A549 (cell line): ENCODE measurements at regions not wholly inside any gene's neighbourhood (a gene's known extent, or its start where the extent isn't known, plus 50 kb on each side); places are given as distances from the start of the nearest gene placed in this dataset.

ENCODE experiments used
- ATAC-seq, 2 experiments: fragments of 200-7000 bp in 1 of 2; fragments of >200 bp in 1 of 2; cut with Nextera tagmentation in 1 of 2; cut with Tn5 transposase in 1 of 2; 3 replicates each; pipeline versions ENCODE4 v1.8.0 to v1.9.1; 2018 to 2020; ENCODE audit warnings: mild to moderate bottlenecking in 1 of 2, moderate library complexity in 1 of 2
- CTCF ChIA-PET: fragments of 300-600 bp; sonication (Branson Sonifier 250); formaldehyde crosslinking; extraction: SDS; loops from one replicate; lab custom pipeline; 2021; ENCODE audit warnings: antibody characterized with exemption, inconsistent platforms; lab: Yijun Ruan, JAX
- POLR2A ChIA-PET: fragments of 350-600 bp; formaldehyde crosslinking; extraction: SDS; loops from one replicate; lab custom pipeline; 2021; ENCODE audit warnings: antibody characterized with exemption, inconsistent platforms; lab: Yijun Ruan, JAX
- DNase-seq, 2 experiments: peaks; one replicate each; pipeline versions ENCODE4 v3.0.0 to v3.0.0-alpha.2; 2011 to 2016; ENCODE audit warnings: low read depth in 1 of 2, low spot score in 1 of 2
- FAIRE-seq: peaks from 2 replicates; lab custom pipeline; 2011; peaks lifted over from hg19 to GRCh38; lab: Jason Lieb, UNC
- H3K27ac ChIP-seq, 2 experiments: fragments of >200 bp; sonication (Bioruptor Twin); formaldehyde crosslinking; 3 replicates each; pipeline ENCODE4 v1.5.1; 2016 to 2017
- H3K4me1 ChIP-seq: fragments of >200 bp; sonication (Bioruptor Twin); formaldehyde crosslinking; 3 replicates; pipeline ENCODE4 v1.6.1; 2016
- H3K4me2 ChIP-seq: fragments of >200 bp; sonication (Bioruptor Twin); formaldehyde crosslinking; 3 replicates; pipeline ENCODE4 v1.6.1; 2016
- H3K4me3 ChIP-seq: fragments of >200 bp; sonication (Bioruptor Twin); formaldehyde crosslinking; 3 replicates; pipeline ENCODE4 v1.5.1; 2016
- H3K9me3 ChIP-seq: fragments of >200 bp; sonication (Bioruptor Twin); formaldehyde crosslinking; 3 replicates; pipeline ENCODE4 v1.6.1; 2016
- CBX8 ChIP-seq: fragments of 200-600 bp; sonication (generic); IDR thresholded peaks from 2 replicates; pipeline ENCODE4 v1.6.1; 2016
- CHD4 ChIP-seq: fragments of 200-600 bp; sonication (generic); IDR thresholded peaks from 2 replicates; pipeline ENCODE4 v1.6.1; 2016; ENCODE audit warnings: antibody characterized with exemption, mild to moderate bottlenecking, borderline replicate concordance
- E2F6 ChIP-seq: IDR thresholded peaks from 2 replicates; pipeline ENCODE4 v1.6.1; 2012; ENCODE audit warnings: low read depth, borderline replicate concordance
- EHMT2 ChIP-seq: fragments of 200-600 bp; sonication (generic); IDR thresholded peaks from 2 replicates; pipeline ENCODE4 v1.6.1; 2016; ENCODE audit warnings: antibody characterized with exemption, low read depth, mild to moderate bottlenecking, moderate library complexity
- EP300 ChIP-seq, 2 experiments: fragments of >200 bp; sonication (Bioruptor Twin); formaldehyde crosslinking; IDR thresholded peaks; 2 replicates in 1 of 2; 3 replicates in 1 of 2; pipeline ENCODE4 v1.6.1; 2016 to 2017
- ESRRA ChIP-seq: fragments of 150-350 bp; IDR thresholded peaks from 2 replicates; pipeline ENCODE4 v1.6.1; 2014; ENCODE audit warnings: mild to moderate bottlenecking, low read length, borderline replicate concordance
- FOSB ChIP-seq: fragments of 250-450 bp; sonication (Bioruptor Pico); IDR thresholded peaks from 2 replicates; pipeline ENCODE4 v1.5.0; 2020; ENCODE audit warnings: mild to moderate bottlenecking, moderate library complexity
- FOSL2 ChIP-seq, 2 experiments: fragments of 450-650 bp in 1 of 2; fragments of >200 bp in 1 of 2; sonication (Bioruptor Twin) in 1 of 2; formaldehyde crosslinking; IDR thresholded peaks; 2 replicates each; pipeline versions ENCODE4 v1.5.0 to v1.6.1; 2016 to 2020; ENCODE audit warnings: mild to moderate bottlenecking in 1 of 2, moderate library complexity in 1 of 2
- HDAC2 ChIP-seq: fragments of 200-600 bp; sonication (generic); IDR thresholded peaks from 2 replicates; pipeline ENCODE4 v1.6.1; 2016
- HES2 ChIP-seq: fragments of >200 bp; sonication (Bioruptor Twin); formaldehyde crosslinking; IDR thresholded peaks from 2 replicates; pipeline ENCODE4 v1.6.1; 2016
- HEYL ChIP-seq: fragments of 250-450 bp; sonication (Bioruptor Pico); IDR thresholded peaks from 2 replicates; pipeline ENCODE4 v1.8.0; 2021; ENCODE audit warnings: mild to moderate bottlenecking, moderate library complexity
- HOXA7 ChIP-seq: fragments of 250-450 bp; sonication (Bioruptor Pico); IDR thresholded peaks from 2 replicates; pipeline ENCODE4 v1.5.0; 2020; ENCODE audit warnings: mild to moderate bottlenecking, moderate library complexity
- HOXB5 ChIP-seq: fragments of 250-450 bp; sonication (Bioruptor Pico); IDR thresholded peaks from 2 replicates; pipeline ENCODE4 v1.5.0; 2020; ENCODE audit warnings: mild to moderate bottlenecking, moderate library complexity
- JUNB ChIP-seq: fragments of >200 bp; sonication (Bioruptor Twin); formaldehyde crosslinking; IDR thresholded peaks from 2 replicates; pipeline ENCODE4 v1.6.1; 2016
- KDM1A ChIP-seq: fragments of 200-600 bp; sonication (generic); IDR thresholded peaks from 2 replicates; pipeline ENCODE4 v1.6.1; 2016; ENCODE audit warnings: low read depth, mild to moderate bottlenecking
- KDM5A ChIP-seq: fragments of 200-600 bp; sonication (generic); IDR thresholded peaks from 2 replicates; pipeline ENCODE4 v1.6.1; 2016; ENCODE audit warnings: antibody characterized with exemption, mild to moderate bottlenecking
- MAFK ChIP-seq: fragments of 450-650 bp; IDR thresholded peaks from 2 replicates; pipeline ENCODE4 v1.6.1; 2014; ENCODE audit not compliant: partially characterized antibody
- NPAS2 ChIP-seq: fragments of 250-450 bp; sonication (Bioruptor Pico); IDR thresholded peaks from 2 replicates; pipeline ENCODE4 v1.8.0; 2022; ENCODE audit warnings: mild to moderate bottlenecking, moderate library complexity, borderline replicate concordance
- POLR2A ChIP-seq: IDR thresholded peaks from 2 replicates; pipeline ENCODE4 v1.6.1; 2012; ENCODE audit warnings: mild to moderate bottlenecking, low read length
- RAD21 ChIP-seq, 2 experiments: fragments of >200 bp in 1 of 2; sonication (Bioruptor Twin) in 1 of 2; formaldehyde crosslinking in 1 of 2; IDR thresholded peaks in 1 of 2; conservative IDR thresholded peaks in 1 of 2; 2 replicates in 1 of 2; 3 replicates in 1 of 2; pipeline ENCODE4 v1.6.1; 2012 to 2018; ENCODE audit warnings: inconsistent platforms in 1 of 2
- RARB ChIP-seq: fragments of 250-450 bp; sonication (Bioruptor Pico); IDR thresholded peaks from 2 replicates; pipeline ENCODE4 v1.8.0; 2021; ENCODE audit warnings: mild to moderate bottlenecking, moderate library complexity
- RFX5 ChIP-seq: fragments of 450-650 bp; IDR thresholded peaks from 2 replicates; pipeline ENCODE4 v1.7.1; 2014; ENCODE audit warnings: antibody characterized with exemption, mild to moderate bottlenecking, moderate library complexity
- SMC3 ChIP-seq: fragments of >200 bp; sonication (Bioruptor Twin); formaldehyde crosslinking; IDR thresholded peaks from 3 replicates; pipeline ENCODE4 v1.6.1; 2018; ENCODE audit warnings: inconsistent platforms
- SREBF2 ChIP-seq: fragments of 450-650 bp; IDR thresholded peaks from 2 replicates; pipeline ENCODE4 v1.6.1; 2014; ENCODE audit warnings: mild to moderate bottlenecking, moderate library complexity
- TP53 ChIP-seq: fragments of 250-450 bp; sonication (Bioruptor Pico); IDR thresholded peaks from 2 replicates; pipeline ENCODE4 v1.5.0; 2021; ENCODE audit warnings: mild to moderate bottlenecking, moderate library complexity
- ZC3H11A ChIP-seq: fragments of 450-650 bp; IDR thresholded peaks from 2 replicates; pipeline ENCODE4 v1.6.1; 2014; ENCODE audit warnings: antibody characterized with exemption, mild to moderate bottlenecking
- ZFP36 ChIP-seq: fragments of 450-650 bp; IDR thresholded peaks from 2 replicates; pipeline ENCODE4 v1.6.1; 2014; ENCODE audit warnings: borderline replicate concordance; ENCODE audit not compliant: partially characterized antibody
- ZSCAN20 ChIP-seq: fragments of 250-450 bp; sonication (Bioruptor Pico); IDR thresholded peaks from 2 replicates; pipeline ENCODE4 v1.8.0; 2022; ENCODE audit warnings: mild to moderate bottlenecking, moderate library complexity
- WGBS: methylation state at CpG from one replicate; pipeline ENCODE4 v1.1.6; 2017; ENCODE audit errors: missing lambda C conversion rate; 5-methylcytosine and 5-hydroxymethylcytosine counted together
- TF ChIP-seq, protein P1 (sequence below): fragments of 150-350 bp; IDR thresholded peaks from 2 replicates; pipeline ENCODE4 v1.6.1; 2014; ENCODE audit warnings: low read depth, mild to moderate bottlenecking, low read length

DNA sequence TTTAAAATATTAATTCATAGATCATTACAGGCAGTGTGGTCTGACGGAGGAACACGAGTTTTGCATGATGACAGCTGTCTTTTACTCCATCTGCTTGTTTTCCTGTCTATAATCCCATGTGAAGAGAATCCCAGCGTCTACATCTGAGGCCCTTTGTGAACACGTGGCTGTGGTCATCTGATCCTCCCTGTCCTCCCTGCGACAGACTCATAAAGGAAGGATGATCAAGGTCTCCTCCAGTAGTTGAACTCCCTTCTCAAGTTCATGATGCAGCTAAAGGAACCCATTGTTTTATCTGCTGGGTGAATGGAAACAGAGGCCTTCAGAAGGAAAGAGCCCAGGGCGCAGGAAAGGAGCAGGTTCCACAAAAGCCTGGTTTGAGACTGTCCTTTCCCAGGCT lies 435.8 kb upstream of the JARID2 start:
- H3K4me2 ChIP-seq: no peak overlapping the region
- H3K9me3 ChIP-seq: no peaks in the 10 kb centered on the region
- DNase-seq (no peak), ATAC-seq (no peak), FAIRE-seq (no peak)
- no peak overlapping the region for H3K4me3 ChIP-seq
- ChIA-PET POLR2A (no interaction called here), CTCF (no interaction called here)
- no peaks in the 10 kb centered on the region for H3K4me1 ChIP-seq
- H3K27ac ChIP-seq: no peak overlapping the region
- TF ChIP-seq MAFK (no peak), KDM1A (no peak), HDAC2 (no peak), HOXB5 (CRISPR knock-in tag) (no peak), NPAS2 (CRISPR knock-in tag) (no peak), EP300 (IDR thresholded peaks at IDR 0.05) (no peak), RAD21 (conservative IDR thresholded peaks at IDR 0.05 in 1 of 2, IDR thresholded peaks at IDR 0.05 in 1 of 2) (no peak), RFX5 (no peak), ESRRA (no peak), FOSB (CRISPR knock-in tag) (no peak)
- 81% methylated on average over 6 of the region's 6 CpGs for WGBS

DNA sequence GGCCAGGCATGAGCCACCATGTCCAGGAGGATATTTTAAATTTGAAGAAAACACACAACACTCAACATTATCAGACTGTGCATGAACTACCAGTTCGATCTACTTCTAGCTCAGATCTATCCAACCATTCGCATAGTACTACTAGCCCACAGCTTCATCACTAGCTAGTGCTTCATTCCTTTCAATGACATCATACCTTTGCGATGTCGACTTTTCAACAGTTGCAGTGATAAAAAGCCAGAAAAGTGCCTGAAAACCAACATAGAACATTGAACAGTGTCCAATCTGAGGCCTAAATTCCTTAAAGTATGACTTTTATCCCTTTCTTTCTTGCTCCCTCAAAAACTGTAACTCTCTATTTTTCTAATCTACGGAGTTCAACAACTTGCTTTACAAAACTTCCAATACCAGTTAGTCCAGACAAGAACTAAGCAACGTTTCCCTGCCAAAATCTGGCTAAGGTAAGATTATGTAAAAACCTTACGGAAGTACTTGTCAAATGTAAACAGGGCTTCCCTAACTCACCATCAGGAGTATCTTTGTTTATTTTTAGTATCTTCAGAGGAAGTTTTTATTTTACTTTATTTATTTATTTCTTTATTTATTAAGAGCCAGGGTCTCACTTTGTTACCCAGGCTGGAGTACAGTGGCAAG lies 434.0 kb upstream of the JARID2 start:
- CTCF ChIA-PET: no interaction called here
- ATAC-seq (no peak), DNase-seq (no peak)
- WGBS: 75% methylated on average over 7 of the region's 7 CpGs
- no peak overlapping the region for H3K27ac ChIP-seq
- H3K4me1 ChIP-seq: no peaks in the 10 kb centered on the region
- TF ChIP-seq TP53 (no peak), POLR2A (no peak), HOXB5 (CRISPR knock-in tag) (no peak), KDM5A (no peak), HES2 (no peak), E2F6 (no peak), FOSL2 (IDR thresholded peaks at IDR 0.05) (no peak), FOSL2 (CRISPR knock-in tag; IDR thresholded peaks at IDR 0.05) (no peak)
- TF ChIP-seq, all 56 proteins: peak for 0
- no peak overlapping the region for H3K4me2 ChIP-seq
- no peaks in the 10 kb centered on the region for H3K9me3 ChIP-seq
- POLR2A ChIA-PET: no interaction called here
- no peak overlapping the region for H3K4me3 ChIP-seq
- FAIRE-seq: no peak

GRCh38 chr6:14814016-14814415 lies 431.9 kb upstream of the JARID2 start:
- Histone ChIP-seq H3K4me2 (no peak overlapping the region), H3K9me3 (no peaks in the 10 kb centered on the region), H3K27ac (no peak overlapping the region), H3K4me1 (no peaks in the 10 kb centered on the region), H3K4me3 (no peak overlapping the region)
- CTCF ChIA-PET: interaction anchor here (0.9 kb wide), 1 partner anchor 9 kb away, joined by 3 read pairs; no protein-coding TSS in a partner anchor
- POLR2A ChIA-PET: no interaction called here
- ATAC-seq (no peak), DNase-seq (no peak), FAIRE-seq (no peak)
- WGBS: 65% methylated on average over 2 of the region's 2 CpGs
- TF ChIP-seq HEYL (CRISPR knock-in tag) (no peak), EHMT2 (no peak), HOXB5 (CRISPR knock-in tag) (no peak), JUNB (no peak), NPAS2 (CRISPR knock-in tag) (no peak), RAD21 (conservative IDR thresholded peaks at IDR 0.05 in 1 of 2, IDR thresholded peaks at IDR 0.05 in 1 of 2) (no peak), ZSCAN20 (CRISPR knock-in tag) (no peak), CBX8 (no peak), FOSB (CRISPR knock-in tag) (no peak), RFX5 (no peak), ZFP36 (no peak), RARB (CRISPR knock-in tag) (no peak), SMC3 (no peak), CHD4 (no peak), HOXA7 (no peak), MAFK (no peak), SREBF2 (no peak), ZC3H11A (no peak), HDAC2 (no peak)
- TF ChIP-seq, protein P1, sequence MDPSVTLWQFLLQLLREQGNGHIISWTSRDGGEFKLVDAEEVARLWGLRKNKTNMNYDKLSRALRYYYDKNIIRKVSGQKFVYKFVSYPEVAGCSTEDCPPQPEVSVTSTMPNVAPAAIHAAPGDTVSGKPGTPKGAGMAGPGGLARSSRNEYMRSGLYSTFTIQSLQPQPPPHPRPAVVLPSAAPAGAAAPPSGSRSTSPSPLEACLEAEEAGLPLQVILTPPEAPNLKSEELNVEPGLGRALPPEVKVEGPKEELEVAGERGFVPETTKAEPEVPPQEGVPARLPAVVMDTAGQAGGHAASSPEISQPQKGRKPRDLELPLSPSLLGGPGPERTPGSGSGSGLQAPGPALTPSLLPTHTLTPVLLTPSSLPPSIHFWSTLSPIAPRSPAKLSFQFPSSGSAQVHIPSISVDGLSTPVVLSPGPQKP: no peak
